Kidney (tissue), 13 donors: ENCODE measurements at regions not wholly inside any gene's neighbourhood (a gene's known extent, or its start where the extent isn't known, plus 50 kb on each side); places are given as distances from the start of the nearest gene placed in this dataset.

Experiments used
- DNase-seq, 5 donors: peaks; one replicate each; pipeline ENCODE4 v3.0.0-alpha.2; 2013 to 2020
- FAIRE-seq: peaks from 2 replicates; lab custom pipeline; 2012; peaks lifted over from hg19 to GRCh38; lab: Jason Lieb, UNC
- H3K27ac ChIP-seq, 2 donors: one replicate each; pipeline ENCODE4 v1.7.0; 2013; ENCODE audit warnings: low read depth in 2 of 2, low read length in 2 of 2, inconsistent platforms in 1 of 2
- H3K27me3 ChIP-seq: one replicate; pipeline ENCODE4 v1.7.1; 2013; ENCODE audit warnings: low read length, inconsistent platforms; ENCODE audit not compliant: control insufficient read depth, insufficient read depth
- H3K36me3 ChIP-seq, 3 donors: one replicate each; pipeline versions ENCODE4 v1.7.0 to v1.7.1; 2013; ENCODE audit warnings: low read length in 3 of 3, control low read depth in 1 of 3, inconsistent platforms in 1 of 3; ENCODE audit not compliant: insufficient read depth in 3 of 3, control insufficient read depth in 2 of 3
- H3K4me1 ChIP-seq, 3 donors: one replicate each; pipeline versions ENCODE4 v1.7.0 to v1.7.1; 2013; ENCODE audit warnings: low read length in 3 of 3, inconsistent platforms in 1 of 3, low read depth in 1 of 3; ENCODE audit not compliant: control insufficient read depth in 2 of 3, insufficient read depth in 2 of 3
- H3K4me3 ChIP-seq, 3 donors: one replicate each; pipeline versions ENCODE4 v1.7.0 to v1.8.1; 2013; ENCODE audit warnings: low read length in 3 of 3, control low read depth in 1 of 3, inconsistent platforms in 1 of 3
- H3K9ac ChIP-seq, 3 donors: one replicate each; pipeline versions ENCODE4 v1.7.0 to v1.7.1; 2013; ENCODE audit warnings: low read length in 3 of 3, control low read depth in 1 of 3, inconsistent platforms in 1 of 3
- H3K9me3 ChIP-seq, 3 donors: one replicate each; pipeline versions ENCODE4 v1.7.0 to v1.7.1; 2013; ENCODE audit warnings: low read length in 3 of 3, control low read depth in 1 of 3, inconsistent platforms in 1 of 3; ENCODE audit not compliant: control insufficient read depth in 2 of 3, insufficient read depth in 1 of 3
- intact Hi-C: fragments of 100-400 bp; cut with DNase I; formaldehyde crosslinking; loops from one replicate; pipeline ENCODE4 v1.11.1; 2022
- TF ChIP-seq, protein P1 (sequence below): IDR thresholded peaks from 3 replicates; pipeline ENCODE4 v1.5.1; 2012; ENCODE audit warnings: mild to moderate bottlenecking, moderate library complexity, borderline replicate concordance; ENCODE audit not compliant: insufficient read depth; ENCODE audit errors: extremely low read depth
- donor health status: control.
- donor health status: control.
- donor health status: control.
- donor health status: control.
- donor health status: control.
- donor health status: DM: yes; HTN: yes; CAD: no.
- donor health status: Normal renal cell carcinoma (clear cell type).

DNA sequence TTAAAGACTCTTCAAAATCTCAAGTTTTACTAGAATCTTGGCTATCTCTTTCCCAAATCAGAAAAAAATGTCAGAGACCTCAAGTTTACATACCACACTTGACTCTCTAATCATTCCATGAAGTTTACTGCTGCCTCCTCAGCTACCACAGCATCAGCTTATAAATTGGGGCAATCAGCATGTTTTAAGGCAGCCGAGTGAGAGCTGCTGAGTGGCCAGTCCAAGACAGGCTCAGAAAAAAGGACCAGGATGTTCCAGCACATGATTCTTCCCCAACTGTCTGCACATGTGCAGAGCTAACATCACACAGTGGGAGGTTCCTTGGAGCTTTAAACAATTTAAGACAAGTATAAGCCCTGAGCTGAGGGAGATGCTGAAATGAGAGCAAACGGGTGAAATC, 140.6 kb upstream of the NUDT7 start:
- intact Hi-C loops: no loop called here
- Histone ChIP-seq H3K4me3 (no peak overlapping the region), H3K9me3 (no peaks in the 10 kb centered on the region), H3K27ac (no peak overlapping the region), H3K9ac (no peak overlapping the region), H3K27me3 (no peaks in the 10 kb centered on the region), H3K4me1 (no peaks in the 10 kb centered on the region), H3K36me3 (no peaks in the 10 kb centered on the region)
- TF ChIP-seq, protein P1, sequence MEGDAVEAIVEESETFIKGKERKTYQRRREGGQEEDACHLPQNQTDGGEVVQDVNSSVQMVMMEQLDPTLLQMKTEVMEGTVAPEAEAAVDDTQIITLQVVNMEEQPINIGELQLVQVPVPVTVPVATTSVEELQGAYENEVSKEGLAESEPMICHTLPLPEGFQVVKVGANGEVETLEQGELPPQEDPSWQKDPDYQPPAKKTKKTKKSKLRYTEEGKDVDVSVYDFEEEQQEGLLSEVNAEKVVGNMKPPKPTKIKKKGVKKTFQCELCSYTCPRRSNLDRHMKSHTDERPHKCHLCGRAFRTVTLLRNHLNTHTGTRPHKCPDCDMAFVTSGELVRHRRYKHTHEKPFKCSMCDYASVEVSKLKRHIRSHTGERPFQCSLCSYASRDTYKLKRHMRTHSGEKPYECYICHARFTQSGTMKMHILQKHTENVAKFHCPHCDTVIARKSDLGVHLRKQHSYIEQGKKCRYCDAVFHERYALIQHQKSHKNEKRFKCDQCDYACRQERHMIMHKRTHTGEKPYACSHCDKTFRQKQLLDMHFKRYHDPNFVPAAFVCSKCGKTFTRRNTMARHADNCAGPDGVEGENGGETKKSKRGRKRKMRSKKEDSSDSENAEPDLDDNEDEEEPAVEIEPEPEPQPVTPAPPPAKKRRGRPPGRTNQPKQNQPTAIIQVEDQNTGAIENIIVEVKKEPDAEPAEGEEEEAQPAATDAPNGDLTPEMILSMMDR: no peak
- FAIRE-seq: no peak
- no peak for DNase-seq

DNA sequence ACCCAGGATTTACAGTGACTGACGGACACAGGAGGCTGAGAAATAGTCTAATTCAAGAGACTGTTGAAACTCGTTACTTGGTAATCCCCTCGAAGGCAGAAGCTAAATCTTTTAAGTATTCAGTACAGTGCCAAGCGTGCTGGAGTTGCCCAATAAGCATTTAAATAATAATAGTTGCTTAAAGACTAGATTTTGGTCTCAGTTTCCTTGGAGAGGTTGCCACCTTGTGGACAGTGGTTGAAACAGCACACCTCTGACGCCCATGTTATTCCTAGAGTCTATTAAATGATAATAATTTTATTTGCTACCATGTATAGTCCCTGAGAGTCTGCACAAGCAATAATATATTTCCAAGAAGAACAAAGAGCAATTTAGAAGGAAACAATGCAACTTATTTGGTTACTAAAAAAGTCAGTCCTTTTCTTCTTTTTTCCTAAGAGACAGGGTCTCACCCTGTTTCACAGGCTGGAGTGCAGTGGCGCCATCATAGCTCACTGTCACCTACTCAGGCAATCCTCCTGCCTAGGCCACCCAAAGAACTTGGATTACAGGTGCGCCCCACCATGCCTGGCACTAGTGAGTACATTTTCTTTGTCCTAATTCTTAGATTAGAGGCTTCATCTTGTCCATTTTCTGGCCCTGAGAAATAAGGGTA, 138.0 kb upstream of the NUDT7 start:
- no peaks in the 10 kb centered on the region for H3K27me3 ChIP-seq
- H3K9ac ChIP-seq: no peak overlapping the region
- no peak overlapping the region for H3K27ac ChIP-seq
- H3K4me1 ChIP-seq: no peaks in the 10 kb centered on the region
- H3K36me3 ChIP-seq: no peaks in the 10 kb centered on the region
- intact Hi-C loops: no loop called here
- FAIRE-seq: no peak
- H3K4me3 ChIP-seq: no peak overlapping the region
- no peaks in the 10 kb centered on the region for H3K9me3 ChIP-seq
- TF ChIP-seq, protein P1: peak; percentile 86
- peak in 4 of 5 donors; percentile 42 to 81 (median 62) for DNase-seq

DNA sequence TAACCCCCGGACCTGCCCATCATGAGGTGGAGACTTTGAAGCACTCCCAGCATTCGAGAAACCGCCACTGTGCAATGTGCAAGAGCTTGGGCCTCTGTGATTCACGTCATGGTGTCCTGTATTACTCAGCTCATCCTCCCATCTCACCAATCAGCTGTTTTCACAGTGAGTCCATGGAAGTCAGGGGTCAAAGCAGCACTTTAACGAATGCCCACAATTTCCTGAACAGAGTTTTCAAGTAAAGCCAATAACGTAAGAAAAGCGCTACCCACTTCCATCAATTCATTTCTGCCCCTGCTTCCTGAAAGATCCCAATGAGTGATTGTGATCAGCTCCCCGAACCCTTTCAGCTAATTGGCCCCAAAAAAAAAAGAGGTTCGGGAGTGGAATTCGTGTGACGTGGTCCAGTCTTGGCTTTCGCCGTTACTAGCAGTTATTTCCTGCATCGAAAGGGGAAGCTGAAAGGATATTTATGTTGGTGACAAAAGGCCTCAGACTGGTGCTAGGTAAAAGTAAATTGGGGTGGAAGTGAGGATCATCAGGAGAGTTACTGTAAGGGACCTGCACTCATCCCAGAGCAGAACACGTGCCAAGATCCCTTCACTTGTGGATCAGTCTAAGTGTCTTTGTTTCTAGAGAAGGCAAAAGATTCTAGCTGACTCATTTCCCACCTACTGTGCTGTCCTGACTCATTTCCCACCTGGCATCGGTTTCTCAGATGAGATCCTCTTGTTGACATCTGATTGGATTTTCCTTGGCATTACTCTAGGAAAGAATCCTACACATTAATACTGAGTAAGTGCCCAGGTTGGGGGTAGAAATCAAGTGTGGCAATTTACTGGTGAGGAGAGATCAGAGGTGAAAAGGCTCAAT, 136.7 kb upstream of the NUDT7 start:
- H3K27ac ChIP-seq: no peak overlapping the region
- no peak for DNase-seq
- intact Hi-C loops: loop anchor here (5.0 kb wide), 1 partner anchor 348 kb away; no protein-coding TSS in a partner anchor
- no peaks in the 10 kb centered on the region for H3K27me3 ChIP-seq
- no peak overlapping the region for H3K4me3 ChIP-seq
- H3K36me3 ChIP-seq: no peaks in the 10 kb centered on the region
- FAIRE-seq: no peak
- TF ChIP-seq, protein P1: no peak
- no peaks in the 10 kb centered on the region for H3K4me1 ChIP-seq
- H3K9me3 ChIP-seq: no peaks in the 10 kb centered on the region
- no peak overlapping the region for H3K9ac ChIP-seq
